ENCODE measurements at regions not wholly inside any gene's neighbourhood (a gene's known extent, or its start where the extent isn't known, plus 50 kb on each side); places are given as distances from the start of the nearest gene placed in this dataset.

GRCh38 chr5:171632616-171633015 lies 153.0 kb upstream of the SMIM23 start:
- Histone ChIP-seq H2AFZ (ENCODE audit: low read depth) (no peak overlapping the region), H3K27ac (no peak overlapping the region), H3K36me3 (ENCODE audit: insufficient read depth) (no peaks in the 10 kb centered on the region), H3K9ac (no peak overlapping the region), H3K4me2 (peak overlapping the region; percentile 47), H3K4me1 (ENCODE audit: low read depth, poor library complexity, severe bottlenecking) (peaks cover 46% of the 10 kb centered on the region), H4K20me1 (ENCODE audit: insufficient read depth) (no peaks in the 10 kb centered on the region), H3K4me3 (IDR thresholded peaks at IDR 0.05; ENCODE audit: insufficient read depth, low read depth, low read length) (no peak overlapping the region), H3K79me2 (ENCODE audit: insufficient read depth, low read depth) (no peaks in the 10 kb centered on the region), H3K27me3 (ENCODE audit: insufficient read depth, low read depth) (peaks cover 4% of the 10 kb centered on the region; the same call in 1 of the 2 replicates)
- no peak for TF ChIP-seq CTCF (conservative IDR thresholded peaks at IDR 0.05; ENCODE audit: low read depth, low read length)

DNA sequence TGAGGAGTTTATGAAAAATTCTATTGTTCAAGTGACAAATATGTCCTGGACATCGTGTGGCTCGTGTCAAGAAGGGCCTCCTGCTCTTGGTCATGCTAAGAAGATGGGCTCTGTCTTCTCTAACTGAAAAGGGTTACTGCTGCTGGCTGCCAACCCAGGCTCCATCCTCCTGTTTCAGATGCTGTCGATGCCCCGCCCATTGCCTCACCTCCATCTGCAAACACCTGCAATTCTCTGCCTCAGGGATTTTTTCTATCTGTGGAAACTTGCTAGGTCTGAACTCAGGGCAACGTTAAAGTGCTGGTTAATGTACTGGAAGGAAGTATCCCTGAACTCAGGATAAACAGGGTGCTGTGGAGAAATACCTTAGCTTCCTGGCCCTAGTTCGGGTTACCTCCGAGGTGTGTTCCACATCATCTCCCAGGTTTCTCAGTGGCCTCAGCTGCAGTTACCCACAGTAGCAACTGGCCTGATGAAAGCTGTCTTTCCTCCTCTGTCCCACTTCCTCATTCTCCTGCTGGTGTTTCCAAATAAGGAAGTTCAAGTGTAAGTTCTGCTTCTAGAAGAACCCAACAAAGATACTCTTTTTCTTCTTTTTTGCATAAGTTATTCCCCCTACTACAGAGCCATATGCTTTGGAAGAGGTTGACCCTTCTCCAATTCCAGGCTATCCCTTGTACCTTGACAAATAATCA lies 151.7 kb upstream of the SMIM23 start:
- H3K79me2 ChIP-seq (ENCODE audit: insufficient read depth, low read depth): no peaks in the 10 kb centered on the region
- H3K4me3 ChIP-seq (IDR thresholded peaks at IDR 0.05; ENCODE audit: insufficient read depth, low read depth, low read length): no peak overlapping the region
- no peak overlapping the region for H2AFZ ChIP-seq (ENCODE audit: low read depth)
- H3K27ac ChIP-seq: no peak overlapping the region
- H3K36me3 ChIP-seq (ENCODE audit: insufficient read depth): no peaks in the 10 kb centered on the region
- H3K9ac ChIP-seq: no peak overlapping the region
- H4K20me1 ChIP-seq (ENCODE audit: insufficient read depth): no peaks in the 10 kb centered on the region
- peaks cover 4% of the 10 kb centered on the region; the same call in 1 of the 2 replicates for H3K27me3 ChIP-seq (ENCODE audit: insufficient read depth, low read depth)
- no peak for TF ChIP-seq CTCF (conservative IDR thresholded peaks at IDR 0.05; ENCODE audit: low read depth, low read length)
- H3K4me2 ChIP-seq: peak overlapping the region; percentile 47; the same call in 1 of the 2 replicates
- peaks cover 46% of the 10 kb centered on the region for H3K4me1 ChIP-seq (ENCODE audit: low read depth, poor library complexity, severe bottlenecking)

DNA sequence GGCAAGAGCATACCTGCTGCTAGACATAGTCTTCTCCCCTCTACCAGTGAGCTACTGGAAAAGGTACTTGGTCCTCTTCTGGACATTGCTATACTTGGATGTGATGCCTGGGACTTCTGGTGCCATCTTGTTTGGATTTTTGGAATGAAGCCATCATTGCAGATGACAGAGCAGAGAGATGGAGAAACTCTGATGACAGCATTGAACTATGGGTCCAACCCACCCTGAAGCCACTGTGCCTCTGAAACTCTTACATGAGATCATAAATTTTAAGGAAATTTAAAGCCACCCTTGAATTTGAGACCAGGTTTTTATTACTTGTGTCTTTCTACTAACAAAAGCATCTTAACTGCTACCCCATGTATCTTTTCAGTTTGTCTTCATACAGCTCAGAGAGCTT lies 151.1 kb upstream of the SMIM23 start:
- Histone ChIP-seq H3K36me3 (ENCODE audit: insufficient read depth) (no peaks in the 10 kb centered on the region), H3K4me3 (IDR thresholded peaks at IDR 0.05; ENCODE audit: insufficient read depth, low read depth, low read length) (no peak overlapping the region), H3K79me2 (ENCODE audit: insufficient read depth, low read depth) (no peaks in the 10 kb centered on the region), H4K20me1 (ENCODE audit: insufficient read depth) (no peaks in the 10 kb centered on the region), H3K9ac (no peak overlapping the region), H3K27ac (no peak overlapping the region), H3K27me3 (ENCODE audit: insufficient read depth, low read depth) (peaks cover 4% of the 10 kb centered on the region; the same call in 1 of the 2 replicates), H2AFZ (ENCODE audit: low read depth) (no peak overlapping the region), H3K4me2 (0 out of 2 replicates have a peak overlapping the region, but pooled peaks have one; percentile 47), H3K4me1 (ENCODE audit: low read depth, poor library complexity, severe bottlenecking) (peaks cover 46% of the 10 kb centered on the region)
- no peak for TF ChIP-seq CTCF (conservative IDR thresholded peaks at IDR 0.05; ENCODE audit: low read depth, low read length)

- no peak overlapping the region for H2AFZ ChIP-seq (ENCODE audit: low read depth)
- no peaks in the 10 kb centered on the region for H3K36me3 ChIP-seq (ENCODE audit: insufficient read depth)
- TF ChIP-seq CTCF (conservative IDR thresholded peaks at IDR 0.05; ENCODE audit: low read depth, low read length): no peak
- no peaks in the 10 kb centered on the region for H4K20me1 ChIP-seq (ENCODE audit: insufficient read depth)
- no peak overlapping the region for H3K27ac ChIP-seq
- no peak overlapping the region for H3K9ac ChIP-seq
- peaks cover 42% of the 10 kb centered on the region for H3K4me1 ChIP-seq (ENCODE audit: low read depth, poor library complexity, severe bottlenecking)
- no peak overlapping the region for H3K4me2 ChIP-seq
- peaks cover 4% of the 10 kb centered on the region; the same call in 1 of the 2 replicates for H3K27me3 ChIP-seq (ENCODE audit: insufficient read depth, low read depth)
- H3K4me3 ChIP-seq (IDR thresholded peaks at IDR 0.05; ENCODE audit: insufficient read depth, low read depth, low read length): no peak overlapping the region
- no peaks in the 10 kb centered on the region for H3K79me2 ChIP-seq (ENCODE audit: insufficient read depth, low read depth)
These were observed 150.6 kb upstream of the SMIM23 start for GRCh38 chr5:171635028-171635427.

Measured in KMS-11 (cell line).